ENCODE measurements at regions not wholly inside any gene's neighbourhood (a gene's known extent, or its start where the extent isn't known, plus 50 kb on each side); places are given as distances from the start of the nearest gene placed in this dataset.
"Not testable (repeated sequence)": the region's sequence is repeated elsewhere in the genome, so short reads cannot be mapped to it uniquely, and the experiment has no call there.

DNA sequence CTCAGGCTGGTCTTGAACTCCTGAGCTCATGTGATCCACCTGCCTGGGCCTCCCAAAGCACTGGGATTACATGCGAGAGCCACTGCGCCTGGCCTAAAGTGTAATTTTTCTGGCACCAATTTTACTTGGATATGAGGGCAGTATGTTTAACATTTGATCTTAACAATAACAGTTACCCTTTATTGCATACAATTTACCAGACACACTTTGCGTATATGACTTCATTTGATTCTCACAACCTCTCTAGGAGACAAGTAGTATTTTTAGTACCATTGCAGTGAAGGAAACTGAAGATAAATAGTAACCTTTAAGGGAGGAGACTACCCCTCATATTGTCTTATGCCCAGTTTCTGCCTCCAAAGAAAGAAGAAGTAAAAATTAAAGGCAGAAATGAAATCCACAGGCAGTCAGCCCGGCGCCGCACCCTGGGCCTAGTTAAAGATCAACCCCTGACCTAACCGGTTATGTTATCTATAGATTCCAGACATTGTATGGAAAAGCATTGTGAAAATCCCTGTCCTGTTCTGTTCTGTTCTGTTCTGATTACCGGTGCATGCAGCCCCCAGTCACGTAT lies 54.0 kb downstream of the CYP26A1 start:
- H3K36me3 ChIP-seq; H3K4me1 ChIP-seq; H3K9me3 ChIP-seq; DNase-seq; H3K27me3 ChIP-seq; H3K4me3 ChIP-seq (ENCODE audit: low read depth, low read length): not testable (repeated sequence)

GRCh38 chr10:93131986-93132385 lies 58.3 kb downstream of the CYP26A1 start:
- no peak for DNase-seq
- H3K9me3 ChIP-seq: no peaks in the 10 kb centered on the region
- no peak overlapping the region for H3K4me3 ChIP-seq (ENCODE audit: low read depth, low read length)
- no peaks in the 10 kb centered on the region for H3K36me3 ChIP-seq
- no peaks in the 10 kb centered on the region for H3K27me3 ChIP-seq
- no peaks in the 10 kb centered on the region for H3K4me1 ChIP-seq
- TF ChIP-seq, protein P1, sequence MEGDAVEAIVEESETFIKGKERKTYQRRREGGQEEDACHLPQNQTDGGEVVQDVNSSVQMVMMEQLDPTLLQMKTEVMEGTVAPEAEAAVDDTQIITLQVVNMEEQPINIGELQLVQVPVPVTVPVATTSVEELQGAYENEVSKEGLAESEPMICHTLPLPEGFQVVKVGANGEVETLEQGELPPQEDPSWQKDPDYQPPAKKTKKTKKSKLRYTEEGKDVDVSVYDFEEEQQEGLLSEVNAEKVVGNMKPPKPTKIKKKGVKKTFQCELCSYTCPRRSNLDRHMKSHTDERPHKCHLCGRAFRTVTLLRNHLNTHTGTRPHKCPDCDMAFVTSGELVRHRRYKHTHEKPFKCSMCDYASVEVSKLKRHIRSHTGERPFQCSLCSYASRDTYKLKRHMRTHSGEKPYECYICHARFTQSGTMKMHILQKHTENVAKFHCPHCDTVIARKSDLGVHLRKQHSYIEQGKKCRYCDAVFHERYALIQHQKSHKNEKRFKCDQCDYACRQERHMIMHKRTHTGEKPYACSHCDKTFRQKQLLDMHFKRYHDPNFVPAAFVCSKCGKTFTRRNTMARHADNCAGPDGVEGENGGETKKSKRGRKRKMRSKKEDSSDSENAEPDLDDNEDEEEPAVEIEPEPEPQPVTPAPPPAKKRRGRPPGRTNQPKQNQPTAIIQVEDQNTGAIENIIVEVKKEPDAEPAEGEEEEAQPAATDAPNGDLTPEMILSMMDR (IDR thresholded peaks at IDR 0.05; ENCODE audit: low read depth, low read length): no peak

DNA sequence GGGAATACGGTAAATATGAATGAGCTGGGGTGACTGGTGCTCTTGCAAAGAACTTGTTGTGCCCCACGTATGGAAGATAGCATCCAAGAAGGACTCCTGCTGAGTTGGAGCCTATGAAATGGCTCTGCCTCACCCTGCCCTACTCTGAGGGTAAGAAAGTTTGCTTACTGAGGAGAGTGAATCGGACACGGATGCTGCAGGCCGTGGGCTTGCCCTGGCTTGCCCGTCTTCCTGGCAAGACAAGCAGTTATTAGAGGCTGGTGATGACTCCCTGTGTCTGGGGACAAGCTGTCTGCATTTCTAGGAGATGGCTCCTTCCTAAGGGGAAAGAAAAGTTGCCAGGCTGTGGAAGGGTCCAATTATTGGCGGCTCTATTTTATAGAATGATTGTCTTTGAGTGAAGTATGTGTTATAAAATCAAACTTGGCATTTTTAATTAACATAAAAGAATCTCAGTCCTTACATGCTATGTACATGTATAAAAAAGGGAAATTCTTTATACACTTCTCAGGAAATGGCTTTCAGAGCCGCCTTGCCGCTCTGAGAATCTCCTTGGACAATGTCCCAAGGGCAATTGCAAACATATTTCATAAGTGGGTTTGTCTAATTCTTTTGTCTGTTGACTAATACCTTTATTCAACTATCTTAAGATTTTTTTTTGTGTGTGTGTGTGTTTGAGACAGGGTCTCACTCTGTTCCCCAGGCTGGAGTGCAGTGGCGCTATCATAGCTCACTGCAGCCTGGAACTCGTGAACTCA lies 64.6 kb downstream of the CYP26A1 start:
- Histone ChIP-seq H3K4me3 (ENCODE audit: low read depth, low read length) (no peak overlapping the region), H3K36me3 (no peaks in the 10 kb centered on the region), H3K4me1 (no peaks in the 10 kb centered on the region), H3K9me3 (no peaks in the 10 kb centered on the region), H3K27me3 (no peaks in the 10 kb centered on the region)
- TF ChIP-seq, protein P1 (IDR thresholded peaks at IDR 0.05; ENCODE audit: low read depth, low read length): no peak
- DNase-seq: no peak

DNA sequence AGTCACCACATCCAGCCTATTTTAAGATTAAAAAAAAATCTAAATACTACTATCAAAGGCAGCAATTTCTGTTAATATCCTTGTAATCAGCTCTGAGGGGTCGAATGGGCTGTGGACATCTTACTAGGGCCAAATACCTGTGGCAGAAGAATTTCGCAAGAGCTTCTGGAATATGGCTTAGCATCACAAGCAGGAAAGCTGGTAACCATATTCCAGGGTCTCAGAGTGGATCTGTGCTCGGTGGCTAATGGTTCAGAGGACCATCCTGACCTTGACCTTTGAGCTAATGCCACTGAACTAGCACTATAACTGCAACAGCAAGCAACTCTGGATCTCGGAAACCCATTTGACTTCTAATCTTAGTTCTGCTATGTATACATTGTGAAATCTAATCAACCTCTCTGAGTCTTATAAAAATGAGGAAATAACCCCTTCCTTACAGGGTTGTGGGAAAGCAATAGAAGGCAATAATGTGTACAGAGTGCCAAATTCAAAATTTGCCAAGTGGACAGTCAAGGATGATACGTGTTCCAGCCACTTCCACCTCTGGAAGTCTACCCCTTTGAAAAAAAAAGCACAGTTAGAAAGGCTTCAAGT lies 65.5 kb downstream of the CYP26A1 start:
- DNase-seq: no peak
- TF ChIP-seq, protein P1 (IDR thresholded peaks at IDR 0.05; ENCODE audit: low read depth, low read length): no peak
- Histone ChIP-seq H3K4me3 (ENCODE audit: low read depth, low read length) (no peak overlapping the region), H3K36me3 (no peaks in the 10 kb centered on the region), H3K9me3 (no peaks in the 10 kb centered on the region), H3K4me1 (no peaks in the 10 kb centered on the region), H3K27me3 (no peaks in the 10 kb centered on the region)

GRCh38 chr10:93142534-93142933 lies 68.8 kb downstream of the CYP26A1 start:
- Histone ChIP-seq H3K4me1 (no peaks in the 10 kb centered on the region), H3K27me3 (no peaks in the 10 kb centered on the region), H3K36me3 (no peaks in the 10 kb centered on the region), H3K9me3 (no peaks in the 10 kb centered on the region), H3K4me3 (ENCODE audit: low read depth, low read length) (no peak overlapping the region)
- TF ChIP-seq, protein P1 (IDR thresholded peaks at IDR 0.05; ENCODE audit: low read depth, low read length): peak; percentile 36
- DNase-seq: peak; percentile 12

DNA sequence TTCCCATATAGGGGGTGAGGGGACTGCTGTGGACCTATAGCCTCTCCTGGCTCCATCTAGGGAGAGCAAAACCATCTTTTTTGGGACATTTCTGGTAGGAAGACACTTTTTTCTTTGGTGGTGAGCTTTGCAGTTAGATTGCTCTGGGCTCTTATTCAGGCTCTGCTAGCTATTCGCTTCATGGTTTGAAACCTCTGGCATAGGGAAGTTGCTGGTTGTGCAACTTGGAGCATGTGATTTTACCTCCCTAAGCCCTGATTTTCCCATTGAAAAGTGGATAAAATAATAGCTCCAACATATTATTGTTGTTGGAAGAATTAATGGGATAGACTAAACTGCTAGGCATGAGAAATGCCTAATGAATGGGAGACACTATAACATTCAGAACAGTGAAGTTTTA lies 69.6 kb downstream of the CYP26A1 start:
- Histone ChIP-seq H3K9me3 (no peaks in the 10 kb centered on the region), H3K4me3 (ENCODE audit: low read depth, low read length) (no peak overlapping the region), H3K27me3 (no peaks in the 10 kb centered on the region), H3K36me3 (no peaks in the 10 kb centered on the region), H3K4me1 (no peaks in the 10 kb centered on the region)
- DNase-seq: no peak
- TF ChIP-seq, protein P1 (IDR thresholded peaks at IDR 0.05; ENCODE audit: low read depth, low read length): no peak

Measured in BE2C (cell line).